ENCODE measurements at regions not wholly inside any gene's neighbourhood (a gene's known extent, or its start where the extent isn't known, plus 50 kb on each side); places are given as distances from the start of the nearest gene placed in this dataset.

DNA sequence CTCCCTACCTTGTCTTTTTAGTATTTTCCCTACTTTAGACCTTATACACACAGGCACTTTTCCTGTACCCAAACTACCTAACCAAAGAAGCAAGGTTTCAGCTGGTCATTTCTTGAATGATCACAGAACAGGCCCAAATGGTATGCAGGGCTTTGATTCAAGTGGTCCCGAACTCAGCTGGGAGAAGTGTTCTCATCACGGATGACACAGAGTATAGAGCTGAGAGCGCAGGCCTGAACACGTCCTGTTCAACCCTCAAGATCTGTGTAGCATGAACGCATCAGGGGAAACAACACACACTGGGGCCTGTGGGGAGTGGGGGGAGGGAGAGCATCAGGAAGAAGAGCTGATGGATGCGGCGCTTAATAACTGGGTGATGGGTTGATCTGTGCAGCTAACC is 318.2 kb downstream of the SFMBT2 start:
- H3K9ac ChIP-seq (ENCODE audit: low read depth in 1 of 2, low read length in 2 of 2) = no peak overlapping the region
- no peak overlapping the region for H3K4me3 ChIP-seq (ENCODE audit: low read length in 2 of 2)
- no peaks in the 10 kb centered on the region for H3K27me3 ChIP-seq (ENCODE audit: control insufficient read depth in 2 of 2, insufficient read depth in 2 of 2, low read length in 2 of 2)
- no peak overlapping the region for H3K27ac ChIP-seq (ENCODE audit: low read depth in 2 of 2, low read length in 2 of 2)
- no peaks in the 10 kb centered on the region for H3K4me1 ChIP-seq (ENCODE audit: control insufficient read depth in 2 of 2, insufficient read depth in 2 of 2, low read length in 2 of 2)
- no peaks in the 10 kb centered on the region for H3K36me3 ChIP-seq (ENCODE audit: control insufficient read depth in 2 of 2, insufficient read depth in 2 of 2, low read length in 2 of 2)
- no peaks in the 10 kb centered on the region for H3K9me3 ChIP-seq (ENCODE audit: control insufficient read depth in 2 of 2, low read length in 2 of 2)

DNA sequence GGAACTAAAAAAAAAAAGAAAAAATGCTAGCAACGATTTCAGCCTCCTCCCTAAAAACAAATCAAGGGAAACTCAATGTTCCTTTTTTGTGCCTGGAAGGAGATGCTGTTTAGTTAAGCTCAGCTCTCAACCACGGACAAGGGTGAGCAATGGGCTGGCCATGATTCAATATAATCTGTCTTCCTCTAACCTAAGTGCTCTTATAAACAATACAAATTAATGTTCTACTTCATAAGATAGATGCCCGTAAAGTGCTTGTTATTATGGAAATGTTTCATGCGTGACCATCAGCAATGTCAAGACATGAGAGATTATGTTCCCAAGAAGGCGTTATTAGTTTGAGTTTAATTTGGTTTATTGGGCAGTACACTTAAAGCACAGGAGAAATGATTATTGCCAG is 320.3 kb downstream of the SFMBT2 start:
- Histone ChIP-seq H3K36me3 (ENCODE audit: control insufficient read depth in 2 of 2, insufficient read depth in 2 of 2, low read length in 2 of 2) (no peaks in the 10 kb centered on the region), H3K4me1 (ENCODE audit: control insufficient read depth in 2 of 2, insufficient read depth in 2 of 2, low read length in 2 of 2) (no peaks in the 10 kb centered on the region), H3K27me3 (ENCODE audit: control insufficient read depth in 2 of 2, insufficient read depth in 2 of 2, low read length in 2 of 2) (no peaks in the 10 kb centered on the region), H3K9ac (ENCODE audit: low read depth in 1 of 2, low read length in 2 of 2) (no peak overlapping the region), H3K4me3 (ENCODE audit: low read length in 2 of 2) (no peak overlapping the region), H3K27ac (ENCODE audit: low read depth in 2 of 2, low read length in 2 of 2) (no peak overlapping the region), H3K9me3 (ENCODE audit: control insufficient read depth in 2 of 2, low read length in 2 of 2) (no peaks in the 10 kb centered on the region)

DNA sequence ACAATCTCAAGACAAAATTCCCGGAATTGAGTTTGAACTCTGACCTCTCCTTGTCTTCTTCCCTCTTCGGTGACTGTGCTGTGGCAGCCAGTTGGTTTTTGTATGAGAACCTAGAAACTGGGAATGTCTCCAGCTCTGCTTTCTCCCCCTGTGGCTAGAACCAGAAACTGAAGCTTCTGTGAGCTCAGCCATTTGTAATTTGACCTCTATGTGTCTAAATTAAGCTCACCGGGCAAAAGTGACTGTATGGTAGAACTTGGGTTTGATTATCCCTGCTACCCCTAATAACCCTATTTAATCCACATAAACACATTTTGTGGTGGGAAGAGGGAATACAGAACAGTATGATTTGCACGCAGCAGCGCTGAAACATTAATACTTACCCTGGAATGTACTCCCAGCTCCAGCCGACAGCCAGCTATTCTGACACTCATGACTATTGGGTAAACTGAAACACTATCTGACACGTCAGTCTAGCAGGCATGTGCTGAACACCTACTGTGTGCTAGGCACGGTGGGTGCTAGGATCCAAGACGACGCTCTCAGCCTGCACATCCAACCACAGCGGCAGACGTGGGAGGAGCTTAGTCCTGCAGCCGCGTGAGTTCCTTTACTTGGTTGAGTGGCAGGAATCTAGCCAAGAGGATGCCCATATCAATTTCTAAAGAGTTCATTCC is 324.8 kb downstream of the SFMBT2 start:
- Histone ChIP-seq H3K36me3 (ENCODE audit: control insufficient read depth in 2 of 2, insufficient read depth in 2 of 2, low read length in 2 of 2) (no peaks in the 10 kb centered on the region), H3K27me3 (ENCODE audit: control insufficient read depth in 2 of 2, insufficient read depth in 2 of 2, low read length in 2 of 2) (no peaks in the 10 kb centered on the region), H3K4me1 (ENCODE audit: control insufficient read depth in 2 of 2, insufficient read depth in 2 of 2, low read length in 2 of 2) (no peaks in the 10 kb centered on the region), H3K4me3 (ENCODE audit: low read length in 2 of 2) (no peak overlapping the region), H3K27ac (ENCODE audit: low read depth in 2 of 2, low read length in 2 of 2) (no peak overlapping the region), H3K9me3 (ENCODE audit: control insufficient read depth in 2 of 2, low read length in 2 of 2) (no peaks in the 10 kb centered on the region), H3K9ac (ENCODE audit: low read depth in 1 of 2, low read length in 2 of 2) (no peak overlapping the region)

DNA sequence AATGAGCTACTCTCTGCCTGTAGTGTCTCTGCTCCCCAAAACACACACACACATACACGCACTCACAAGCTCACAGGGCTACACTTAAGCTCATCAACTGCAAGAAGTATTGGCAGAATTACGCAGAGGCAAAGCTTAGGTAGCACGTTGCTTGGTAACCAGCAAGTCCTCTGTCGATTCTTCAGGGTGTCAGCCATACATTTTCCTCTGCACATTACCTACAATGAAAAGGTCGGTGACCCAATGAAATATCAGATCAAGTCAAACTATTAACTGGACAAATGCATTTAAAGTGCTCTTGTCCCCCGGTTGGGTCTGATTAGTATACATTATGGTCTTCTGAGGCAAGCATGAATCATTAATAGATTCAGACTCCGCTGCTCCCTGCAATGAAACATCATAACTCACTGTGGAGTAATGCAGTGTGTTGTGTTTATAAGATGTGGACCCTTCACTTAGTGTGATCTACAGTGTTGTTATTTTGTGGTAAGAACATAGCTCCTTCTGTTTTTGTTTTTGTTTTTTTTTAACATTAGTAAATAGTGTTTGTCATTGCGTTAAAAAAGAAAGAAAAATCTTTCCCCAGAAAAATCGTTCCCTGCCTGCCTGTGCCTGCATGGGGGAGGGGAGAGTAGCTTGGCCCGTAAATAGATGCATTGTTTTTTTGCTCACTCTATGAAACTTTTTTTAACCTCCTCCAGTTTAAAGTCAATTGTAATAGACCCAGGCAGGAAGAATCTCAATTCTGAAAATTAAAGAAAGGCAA is 325.5 kb downstream of the SFMBT2 start:
- Histone ChIP-seq H3K9me3 (ENCODE audit: control insufficient read depth in 2 of 2, low read length in 2 of 2) (no peaks in the 10 kb centered on the region), H3K27ac (ENCODE audit: low read depth in 2 of 2, low read length in 2 of 2) (no peak overlapping the region), H3K9ac (ENCODE audit: low read depth in 1 of 2, low read length in 2 of 2) (no peak overlapping the region), H3K4me1 (ENCODE audit: control insufficient read depth in 2 of 2, insufficient read depth in 2 of 2, low read length in 2 of 2) (no peaks in the 10 kb centered on the region), H3K36me3 (ENCODE audit: control insufficient read depth in 2 of 2, insufficient read depth in 2 of 2, low read length in 2 of 2) (no peaks in the 10 kb centered on the region), H3K27me3 (ENCODE audit: control insufficient read depth in 2 of 2, insufficient read depth in 2 of 2, low read length in 2 of 2) (no peaks in the 10 kb centered on the region), H3K4me3 (ENCODE audit: low read length in 2 of 2) (no peak overlapping the region)

DNA sequence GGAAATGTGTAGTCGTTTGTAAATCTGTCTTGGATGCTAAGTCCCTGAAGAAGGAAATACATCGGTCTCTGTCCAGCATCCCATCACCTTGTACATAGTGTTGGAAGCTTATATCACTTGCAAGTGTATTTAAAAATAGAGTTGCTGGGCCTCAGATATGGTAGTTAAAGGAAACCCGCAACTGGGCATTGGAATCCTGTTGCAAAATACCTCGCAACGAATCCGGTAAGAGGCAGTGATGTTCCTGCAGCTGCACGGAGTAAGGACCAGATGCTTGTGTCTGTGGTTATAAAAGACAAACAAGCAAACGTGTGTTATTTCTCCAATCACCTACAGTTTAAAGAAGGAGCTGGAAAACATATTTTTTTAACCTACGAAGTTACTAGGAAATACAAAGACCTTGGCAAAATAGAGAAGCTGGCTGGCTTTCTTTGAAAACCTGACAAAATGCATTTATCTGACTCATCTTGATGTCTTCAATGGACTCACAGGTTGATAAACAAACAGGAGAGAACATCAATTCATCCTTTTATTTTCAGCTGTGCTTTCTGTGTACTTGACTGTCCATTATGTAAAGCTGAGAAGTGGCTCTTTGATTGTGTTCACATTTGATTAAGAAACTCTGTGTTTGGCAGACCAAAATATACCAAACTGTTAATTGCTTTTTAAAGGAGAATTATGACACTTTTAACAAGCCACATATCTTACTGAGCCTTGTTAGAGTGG is 326.4 kb downstream of the SFMBT2 start:
- Histone ChIP-seq H3K9ac (ENCODE audit: low read depth in 1 of 2, low read length in 2 of 2) (no peak overlapping the region), H3K27ac (ENCODE audit: low read depth in 2 of 2, low read length in 2 of 2) (no peak overlapping the region)

DNA sequence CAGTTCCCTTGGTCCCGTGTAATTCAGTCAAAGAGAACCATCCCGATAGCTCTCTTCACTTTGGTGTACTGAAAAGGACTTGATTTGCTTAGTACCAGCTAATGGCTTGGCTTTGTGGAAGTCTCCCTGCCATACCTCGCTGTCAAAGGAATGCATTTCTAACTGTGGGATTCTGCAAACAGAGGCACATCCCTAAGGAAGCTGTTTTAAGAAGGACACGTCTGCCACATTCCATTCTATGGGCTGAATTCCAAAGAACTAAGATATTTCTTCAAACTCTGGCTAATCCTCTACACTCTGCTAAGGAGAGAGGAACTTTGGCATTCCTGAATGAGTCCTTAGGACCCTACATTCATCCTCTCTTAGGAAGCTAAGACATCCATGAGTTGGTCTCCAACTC is 327.9 kb downstream of the SFMBT2 start:
- no peaks in the 10 kb centered on the region for H3K4me1 ChIP-seq (ENCODE audit: control insufficient read depth in 2 of 2, insufficient read depth in 2 of 2, low read length in 2 of 2)
- H3K9ac ChIP-seq (ENCODE audit: low read depth in 1 of 2, low read length in 2 of 2) = no peak overlapping the region
- H3K27ac ChIP-seq (ENCODE audit: low read depth in 2 of 2, low read length in 2 of 2) = no peak overlapping the region
- H3K4me3 ChIP-seq (ENCODE audit: low read length in 2 of 2) = no peak overlapping the region
- H3K9me3 ChIP-seq (ENCODE audit: control insufficient read depth in 2 of 2, low read length in 2 of 2) = no peaks in the 10 kb centered on the region
- no peaks in the 10 kb centered on the region for H3K27me3 ChIP-seq (ENCODE audit: control insufficient read depth in 2 of 2, insufficient read depth in 2 of 2, low read length in 2 of 2)
- no peaks in the 10 kb centered on the region for H3K36me3 ChIP-seq (ENCODE audit: control insufficient read depth in 2 of 2, insufficient read depth in 2 of 2, low read length in 2 of 2)

More for the DNA sequence above, 326.4 kb downstream of the SFMBT2 start:
- H3K9me3 ChIP-seq (ENCODE audit: control insufficient read depth in 2 of 2, low read length in 2 of 2) = no peaks in the 10 kb centered on the region
- no peak overlapping the region for H3K4me3 ChIP-seq (ENCODE audit: low read length in 2 of 2)
- no peaks in the 10 kb centered on the region for H3K4me1 ChIP-seq (ENCODE audit: control insufficient read depth in 2 of 2, insufficient read depth in 2 of 2, low read length in 2 of 2)
- no peaks in the 10 kb centered on the region for H3K27me3 ChIP-seq (ENCODE audit: control insufficient read depth in 2 of 2, insufficient read depth in 2 of 2, low read length in 2 of 2)
- no peaks in the 10 kb centered on the region for H3K36me3 ChIP-seq (ENCODE audit: control insufficient read depth in 2 of 2, insufficient read depth in 2 of 2, low read length in 2 of 2)

DNA sequence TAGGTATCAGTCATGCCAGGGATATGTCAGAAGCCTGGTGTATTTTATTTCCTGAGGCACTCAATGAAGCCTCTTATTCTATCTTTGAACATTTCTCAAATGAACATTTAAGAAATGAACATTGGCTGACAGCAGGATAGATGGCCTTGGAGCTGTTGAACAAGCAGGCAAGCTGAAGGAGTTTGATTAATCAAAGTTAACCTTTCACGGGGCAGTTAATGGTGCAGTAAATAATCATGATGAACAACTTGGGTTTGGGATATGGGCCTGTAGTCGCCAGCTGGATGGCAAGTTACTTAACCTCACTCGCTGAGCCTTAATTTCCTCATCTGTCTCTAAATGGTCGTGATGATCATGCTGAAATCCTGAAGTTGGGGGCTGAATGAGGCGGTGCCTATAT is 333.0 kb downstream of the SFMBT2 start:
- no peak overlapping the region for H3K27ac ChIP-seq (ENCODE audit: low read depth in 2 of 2, low read length in 2 of 2)
- H3K9ac ChIP-seq (ENCODE audit: low read depth in 1 of 2, low read length in 2 of 2) = no peak overlapping the region
- H3K27me3 ChIP-seq (ENCODE audit: control insufficient read depth in 2 of 2, insufficient read depth in 2 of 2, low read length in 2 of 2) = no peaks in the 10 kb centered on the region
- H3K4me1 ChIP-seq (ENCODE audit: control insufficient read depth in 2 of 2, insufficient read depth in 2 of 2, low read length in 2 of 2) = no peaks in the 10 kb centered on the region
- H3K36me3 ChIP-seq (ENCODE audit: control insufficient read depth in 2 of 2, insufficient read depth in 2 of 2, low read length in 2 of 2) = no peaks in the 10 kb centered on the region
- peaks cover 0 to 5% of the 10 kb centered on the region in 2 donors for H3K9me3 ChIP-seq (ENCODE audit: control insufficient read depth in 2 of 2, low read length in 2 of 2)
- no peak overlapping the region for H3K4me3 ChIP-seq (ENCODE audit: low read length in 2 of 2)

DNA sequence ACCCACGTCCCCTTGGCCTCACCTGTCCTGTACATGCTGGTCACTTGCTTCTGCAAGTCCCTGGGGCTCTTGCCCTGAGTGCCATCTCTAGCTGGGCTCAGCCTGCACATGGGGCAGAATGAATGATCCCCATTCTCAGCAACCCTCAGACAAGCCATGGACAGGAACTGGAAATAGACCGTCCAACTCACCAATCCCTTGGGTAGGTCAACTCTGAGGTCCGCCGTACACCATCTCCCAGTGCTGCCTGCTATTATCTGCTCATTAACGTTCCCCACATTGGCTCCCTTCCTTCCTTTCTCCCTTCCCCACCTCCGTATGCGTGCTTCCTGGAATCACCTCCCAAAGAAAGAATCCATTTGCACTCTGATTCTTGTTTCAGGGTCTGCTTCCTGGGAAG is 335.0 kb downstream of the SFMBT2 start:
- no peak overlapping the region for H3K27ac ChIP-seq (ENCODE audit: low read depth in 2 of 2, low read length in 2 of 2)
- H3K4me3 ChIP-seq (ENCODE audit: low read length in 2 of 2) = no peak overlapping the region

DNA sequence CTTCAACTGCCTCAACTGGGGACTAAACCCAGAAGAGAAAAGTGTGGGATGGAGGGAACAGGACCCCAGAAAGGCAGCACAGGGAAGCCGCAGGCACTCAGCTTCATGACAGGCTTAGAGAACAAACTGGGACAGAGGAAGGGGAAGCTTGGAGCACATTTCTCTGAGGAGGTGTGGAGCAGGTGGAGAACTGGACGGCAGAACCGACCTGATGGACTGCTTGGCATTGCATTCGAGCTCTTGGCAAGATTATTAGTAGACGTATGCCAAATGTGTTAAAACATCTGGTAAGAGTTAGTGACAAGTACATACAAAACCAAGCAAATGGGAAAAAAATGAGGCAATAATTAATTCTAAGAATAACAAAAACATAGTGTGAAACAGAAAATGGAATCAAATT is 335.7 kb downstream of the SFMBT2 start:
- no peak overlapping the region for H3K27ac ChIP-seq (ENCODE audit: low read depth in 2 of 2, low read length in 2 of 2)
- H3K27me3 ChIP-seq (ENCODE audit: control insufficient read depth in 2 of 2, insufficient read depth in 2 of 2, low read length in 2 of 2) = no peaks in the 10 kb centered on the region
- H3K4me1 ChIP-seq (ENCODE audit: control insufficient read depth in 2 of 2, insufficient read depth in 2 of 2, low read length in 2 of 2) = no peaks in the 10 kb centered on the region
- H3K9ac ChIP-seq (ENCODE audit: low read depth in 1 of 2, low read length in 2 of 2) = no peak overlapping the region
- no peaks in the 10 kb centered on the region for H3K36me3 ChIP-seq (ENCODE audit: control insufficient read depth in 2 of 2, insufficient read depth in 2 of 2, low read length in 2 of 2)
- H3K9me3 ChIP-seq (ENCODE audit: control insufficient read depth in 2 of 2, low read length in 2 of 2) = peaks cover 0 to 5% of the 10 kb centered on the region in 2 donors
- H3K4me3 ChIP-seq (ENCODE audit: low read length in 2 of 2) = no peak overlapping the region

More for the DNA sequence above, 335.0 kb downstream of the SFMBT2 start:
- Histone ChIP-seq H3K27me3 (ENCODE audit: control insufficient read depth in 2 of 2, insufficient read depth in 2 of 2, low read length in 2 of 2) (no peaks in the 10 kb centered on the region), H3K9ac (ENCODE audit: low read depth in 1 of 2, low read length in 2 of 2) (no peak overlapping the region), H3K36me3 (ENCODE audit: control insufficient read depth in 2 of 2, insufficient read depth in 2 of 2, low read length in 2 of 2) (no peaks in the 10 kb centered on the region), H3K4me1 (ENCODE audit: control insufficient read depth in 2 of 2, insufficient read depth in 2 of 2, low read length in 2 of 2) (no peaks in the 10 kb centered on the region), H3K9me3 (ENCODE audit: control insufficient read depth in 2 of 2, low read length in 2 of 2) (peaks cover 0 to 5% of the 10 kb centered on the region in 2 donors)

DNA sequence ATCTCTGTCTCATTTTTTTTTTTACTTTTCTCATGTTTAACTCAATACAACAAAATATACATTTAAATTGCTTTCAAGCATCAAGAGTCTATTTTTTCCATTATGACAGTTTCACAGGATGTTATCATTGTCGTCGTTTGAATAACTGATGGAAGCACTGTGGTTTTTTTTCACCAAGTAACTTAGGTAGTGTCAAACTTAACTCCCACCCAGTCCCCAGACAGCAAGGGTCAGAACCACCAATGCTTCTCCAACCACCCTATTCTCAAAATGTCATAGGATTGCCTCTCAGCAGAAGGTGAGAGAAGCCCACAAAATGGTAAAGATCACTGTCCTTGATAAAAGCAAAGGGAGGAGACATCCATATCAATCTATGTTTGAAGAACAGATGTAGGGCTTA is 339.4 kb downstream of the SFMBT2 start:
- Histone ChIP-seq H3K9ac (ENCODE audit: low read depth in 1 of 2, low read length in 2 of 2) (no peak overlapping the region), H3K4me1 (ENCODE audit: control insufficient read depth in 2 of 2, insufficient read depth in 2 of 2, low read length in 2 of 2) (no peaks in the 10 kb centered on the region), H3K4me3 (ENCODE audit: low read length in 2 of 2) (no peak overlapping the region), H3K9me3 (ENCODE audit: control insufficient read depth in 2 of 2, low read length in 2 of 2) (peaks cover 0 to 5% of the 10 kb centered on the region in 2 donors), H3K27me3 (ENCODE audit: control insufficient read depth in 2 of 2, insufficient read depth in 2 of 2, low read length in 2 of 2) (no peaks in the 10 kb centered on the region), H3K27ac (ENCODE audit: low read depth in 2 of 2, low read length in 2 of 2) (no peak overlapping the region), H3K36me3 (ENCODE audit: control insufficient read depth in 2 of 2, insufficient read depth in 2 of 2, low read length in 2 of 2) (no peaks in the 10 kb centered on the region)
